GM12878 (cell line): ENCODE measurements at regions not wholly inside any gene's neighbourhood (a gene's known extent, or its start where the extent isn't known, plus 50 kb on each side); places are given as distances from the start of the nearest gene placed in this dataset.

Experiments
- ATAC-seq: fragments of 200-7000 bp; cut with Tn5 transposase; 3 replicates; pipeline ENCODE4 v1.9.1; 2020; ENCODE audit warnings: mild to moderate bottlenecking, moderate library complexity
- BruUV-seq: library from RNA; stranded (reverse); fragments of 400-500 nt; replicated peaks from 2 replicates; lab custom pipeline; 2021; lab: Mats Ljungman, UMichigan
- CTCF ChIA-PET: fragments of 300-600 bp; sonication (Branson Sonifier 250); formaldehyde crosslinking; extraction: SDS; loops from one replicate; lab custom pipeline; 2021; ENCODE audit warnings: inconsistent platforms; lab: Yijun Ruan, JAX
- POLR2A ChIA-PET: fragments of 350-600 bp; formaldehyde crosslinking; extraction: SDS; loops from one replicate; lab custom pipeline; 2021; ENCODE audit warnings: inconsistent platforms; lab: Charles Lee
- RAD21 ChIA-PET: fragments of 300-600 bp; sonication (Branson Sonifier 250); formaldehyde crosslinking; loops from one replicate; lab custom pipeline; 2023; ENCODE audit warnings: antibody characterized with exemption; ENCODE audit not compliant: unreplicated experiment; lab: Charles Lee
- SMC1A ChIA-PET: fragments of 300-600 bp; sonication (Branson Sonifier 250); formaldehyde crosslinking; loops from one replicate; lab custom pipeline; 2023; ENCODE audit not compliant: unreplicated experiment, uncharacterized antibody; lab: Charles Lee
- DNase-seq: peaks from one replicate; pipeline ENCODE4 v3.0.0-alpha.2; 2011; ENCODE audit warnings: low read depth, low spot score
- FAIRE-seq: peaks from 3 replicates; lab custom pipeline; 2011; peaks lifted over from hg19 to GRCh38; lab: Jason Lieb, UNC
- H2AFZ ChIP-seq: 2 replicates; pipeline ENCODE4 v1.6.0; 2011; ENCODE audit warnings: low read depth, low read length, control low read depth; ENCODE audit not compliant: control insufficient read depth
- H3K27ac ChIP-seq: 2 replicates; pipeline ENCODE4 v1.5.1; 2011; ENCODE audit warnings: control low read depth; ENCODE audit not compliant: control insufficient read depth, insufficient read depth
- H3K27me3 ChIP-seq, 2 experiments: replicated peaks in 1 of 2; 2 replicates each; pipeline versions ENCODE4 v1.6.0 to v1.6.1; 2011; ENCODE audit warnings: low read length in 1 of 2; ENCODE audit not compliant: control insufficient read depth in 2 of 2, insufficient read depth in 2 of 2
- H3K36me3 ChIP-seq, 2 experiments: 2 replicates each; pipeline ENCODE4 v1.5.1; 2011; ENCODE audit warnings: low read length in 1 of 2; ENCODE audit not compliant: control insufficient read depth in 2 of 2, insufficient read depth in 2 of 2
- H3K4me1 ChIP-seq: 2 replicates; pipeline ENCODE4 v1.6.1; 2011; ENCODE audit warnings: mild to moderate bottlenecking, low read length, moderate library complexity, mixed read lengths; ENCODE audit not compliant: control insufficient read depth, insufficient read depth
- H3K4me2 ChIP-seq: 2 replicates; pipeline ENCODE4 v1.6.0; 2011; ENCODE audit warnings: control low read depth; ENCODE audit not compliant: control insufficient read depth, insufficient read depth
- H3K4me3 ChIP-seq: fragments of 200-600 bp; sonication (generic); 2 replicates; pipeline ENCODE4 v1.5.1; 2016
- H3K79me2 ChIP-seq: 2 replicates; pipeline ENCODE4 v1.6.0; 2011; ENCODE audit warnings: low read length; ENCODE audit not compliant: control insufficient read depth, insufficient read depth
- H3K9ac ChIP-seq: 2 replicates; pipeline ENCODE4 v1.8.0; 2011; ENCODE audit warnings: low read length, control low read depth, mixed read lengths; ENCODE audit not compliant: control insufficient read depth, insufficient read depth
- H3K9me3 ChIP-seq: replicated peaks from 3 replicates; pipeline ENCODE4 v1.5.1; 2011; ENCODE audit warnings: mild to moderate bottlenecking, low read length; ENCODE audit not compliant: control insufficient read depth, insufficient read depth
- H4K20me1 ChIP-seq: 2 replicates; pipeline ENCODE4 v1.6.0; 2011; ENCODE audit not compliant: control insufficient read depth, insufficient read depth
- CEBPB ChIP-seq, 2 experiments: fragments of 150-350 bp in 1 of 2; IDR thresholded peaks; 2 replicates each; pipeline ENCODE4 v1.6.1; 2012 to 2014; ENCODE audit warnings: low read depth in 2 of 2, low read length in 2 of 2, borderline replicate concordance in 1 of 2, inconsistent platforms in 1 of 2
- EED ChIP-seq: sonication (generic); IDR thresholded peaks from 2 replicates; pipeline ENCODE4 v1.6.1; 2016; ENCODE audit warnings: antibody characterized with exemption, low read depth
- EZH2 ChIP-seq: IDR thresholded peaks from 2 replicates; pipeline ENCODE4 v1.6.1; 2012; ENCODE audit warnings: low read depth, mild to moderate bottlenecking, control low read depth, inconsistent platforms, low read length, borderline replicate concordance; ENCODE audit not compliant: control insufficient read depth
- JUND ChIP-seq: IDR thresholded peaks from 2 replicates; pipeline ENCODE4 v1.6.1; 2012; ENCODE audit warnings: low read depth, mild to moderate bottlenecking, low read length, improper control_type of control experiment, moderate library complexity
- KDM1A ChIP-seq: fragments of 200-600 bp; sonication (generic); IDR thresholded peaks from 2 replicates; pipeline ENCODE4 v1.6.1; 2016; ENCODE audit warnings: borderline replicate concordance
- MXI1 ChIP-seq: fragments of 150-350 bp; IDR thresholded peaks from 2 replicates; pipeline ENCODE4 v1.6.1; 2011; ENCODE audit warnings: low read depth, mild to moderate bottlenecking, inconsistent platforms, low read length, improper control_type of control experiment
- POU2F2 ChIP-seq: IDR thresholded peaks from 3 replicates; pipeline ENCODE4 v1.6.1; 2011; ENCODE audit warnings: low read depth, mild to moderate bottlenecking, low read length, borderline replicate concordance
- RUNX3 ChIP-seq: IDR thresholded peaks from 2 replicates; pipeline ENCODE4 v1.6.1; 2012; ENCODE audit warnings: low read length, inconsistent platforms
- SP1 ChIP-seq: IDR thresholded peaks from one replicate; pipeline ENCODE4 v1.6.1; 2011; ENCODE audit warnings: low read depth, low read length
- TAF1 ChIP-seq: IDR thresholded peaks from 2 replicates; pipeline ENCODE4 v1.6.1; 2011; ENCODE audit warnings: mild to moderate bottlenecking, low read depth, low read length, borderline replicate concordance
- TBL1XR1 ChIP-seq: IDR thresholded peaks from 2 replicates; pipeline ENCODE4 v1.6.1; 2012; ENCODE audit warnings: low read depth, low read length, improper control_type of control experiment
- TCF3 ChIP-seq: IDR thresholded peaks from 2 replicates; pipeline ENCODE4 v1.6.1; 2012; ENCODE audit warnings: low read depth, mild to moderate bottlenecking, low read length, borderline replicate concordance; ENCODE audit not compliant: insufficient read depth
- WGBS: methylation state at CpG from one replicate; pipeline ENCODE4 v1.1.6; 2016; ENCODE audit warnings: low lambda C conversion rate; ENCODE audit not compliant: insufficient replicate concordance, insufficient coverage; ENCODE audit errors: missing lambda C conversion rate; 5-methylcytosine and 5-hydroxymethylcytosine counted together
- in situ Hi-C: fragments of 300-500 bp; cut with MboI; formaldehyde crosslinking; loops from 9 replicates; pipeline ENCODE4 v1.14.3; 2018; ENCODE audit warnings: mixed read lengths
- intact Hi-C: fragments of 100-400 bp; cut with micrococcal nuclease; formaldehyde crosslinking; loops from one replicate; pipeline ENCODE4 v1.14.2; 2022; ENCODE audit not compliant: unreplicated experiment
- TF ChIP-seq, protein P1 (sequence below): IDR thresholded peaks from 2 replicates; pipeline ENCODE4 v1.6.1; 2012; ENCODE audit warnings: low read depth, low read length, improper control_type of control experiment
- TF ChIP-seq, protein P2 (sequence below): fragments of 450-650 bp; IDR thresholded peaks from 2 replicates; pipeline ENCODE4 v1.6.1; 2017; ENCODE audit warnings: mild to moderate bottlenecking
- TF ChIP-seq, protein P3 (sequence below): fragments of 450-650 bp; IDR thresholded peaks from 2 replicates; pipeline ENCODE4 v1.6.1; 2017; ENCODE audit warnings: antibody characterized with exemption, mild to moderate bottlenecking, moderate library complexity

DNA sequence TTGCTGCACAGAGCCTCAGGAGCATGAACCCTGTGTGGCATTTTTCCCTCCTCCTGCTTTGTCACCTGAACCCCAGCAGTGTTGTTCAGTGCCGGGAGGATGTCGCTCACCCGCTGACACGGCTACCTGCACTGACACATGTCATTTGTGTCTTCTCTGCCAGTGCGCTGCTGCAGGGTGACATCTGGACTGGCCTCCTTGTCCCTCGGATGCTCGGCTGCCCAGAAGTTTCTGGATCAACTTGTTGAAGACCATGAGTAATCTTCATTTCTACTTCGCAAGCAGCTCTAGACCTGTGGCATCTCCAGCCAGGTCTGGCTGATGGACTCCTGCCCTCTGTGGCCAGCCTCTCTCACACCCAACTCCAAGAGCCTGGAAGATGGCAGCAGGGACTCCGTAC lies 311.1 kb upstream of the C2CD4B start (continued):
- no peak for TF ChIP-seq EED
- no peak for TF ChIP-seq EZH2

DNA sequence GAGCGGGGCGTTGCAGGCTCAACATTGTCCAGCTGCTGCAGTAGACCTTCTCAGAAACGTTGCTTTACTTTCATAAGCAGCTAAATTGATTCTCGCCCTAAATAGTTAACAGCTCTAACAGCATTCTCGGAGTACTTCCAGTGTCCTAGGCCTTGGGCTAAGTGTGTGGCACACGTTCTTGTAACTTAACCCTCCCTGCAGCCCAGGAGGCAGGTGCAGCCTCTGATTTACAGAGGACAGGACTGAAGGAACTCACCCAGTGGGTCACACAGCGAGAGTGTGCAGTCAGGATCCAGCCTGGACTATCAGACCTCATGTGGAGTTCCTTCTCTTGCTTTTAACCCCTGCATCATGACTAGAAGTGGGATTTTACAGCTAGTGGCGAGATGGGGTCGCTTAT lies 312.8 kb upstream of the C2CD4B start:
- TF ChIP-seq SP1 (no peak), MXI1 (no peak), RUNX3 (no peak), TCF3 (no peak), KDM1A (no peak), TAF1 (no peak), TBL1XR1 (no peak), CEBPB (IDR thresholded peaks at IDR 0.05; ENCODE audit: borderline replicate concordance in 1 of 2, low read depth in 2 of 2, low read length in 2 of 2) (no peak), POU2F2 (no peak), JUND (no peak)
- TF ChIP-seq, protein P1, sequence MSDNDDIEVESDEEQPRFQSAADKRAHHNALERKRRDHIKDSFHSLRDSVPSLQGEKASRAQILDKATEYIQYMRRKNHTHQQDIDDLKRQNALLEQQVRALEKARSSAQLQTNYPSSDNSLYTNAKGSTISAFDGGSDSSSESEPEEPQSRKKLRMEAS = no peak
- TF ChIP-seq, protein P2, sequence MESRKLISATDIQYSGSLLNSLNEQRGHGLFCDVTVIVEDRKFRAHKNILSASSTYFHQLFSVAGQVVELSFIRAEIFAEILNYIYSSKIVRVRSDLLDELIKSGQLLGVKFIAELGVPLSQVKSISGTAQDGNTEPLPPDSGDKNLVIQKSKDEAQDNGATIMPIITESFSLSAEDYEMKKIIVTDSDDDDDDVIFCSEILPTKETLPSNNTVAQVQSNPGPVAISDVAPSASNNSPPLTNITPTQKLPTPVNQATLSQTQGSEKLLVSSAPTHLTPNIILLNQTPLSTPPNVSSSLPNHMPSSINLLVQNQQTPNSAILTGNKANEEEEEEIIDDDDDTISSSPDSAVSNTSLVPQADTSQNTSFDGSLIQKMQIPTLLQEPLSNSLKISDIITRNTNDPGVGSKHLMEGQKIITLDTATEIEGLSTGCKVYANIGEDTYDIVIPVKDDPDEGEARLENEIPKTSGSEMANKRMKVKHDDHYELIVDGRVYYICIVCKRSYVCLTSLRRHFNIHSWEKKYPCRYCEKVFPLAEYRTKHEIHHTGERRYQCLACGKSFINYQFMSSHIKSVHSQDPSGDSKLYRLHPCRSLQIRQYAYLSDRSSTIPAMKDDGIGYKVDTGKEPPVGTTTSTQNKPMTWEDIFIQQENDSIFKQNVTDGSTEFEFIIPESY = no peak
- TF ChIP-seq, protein P3, sequence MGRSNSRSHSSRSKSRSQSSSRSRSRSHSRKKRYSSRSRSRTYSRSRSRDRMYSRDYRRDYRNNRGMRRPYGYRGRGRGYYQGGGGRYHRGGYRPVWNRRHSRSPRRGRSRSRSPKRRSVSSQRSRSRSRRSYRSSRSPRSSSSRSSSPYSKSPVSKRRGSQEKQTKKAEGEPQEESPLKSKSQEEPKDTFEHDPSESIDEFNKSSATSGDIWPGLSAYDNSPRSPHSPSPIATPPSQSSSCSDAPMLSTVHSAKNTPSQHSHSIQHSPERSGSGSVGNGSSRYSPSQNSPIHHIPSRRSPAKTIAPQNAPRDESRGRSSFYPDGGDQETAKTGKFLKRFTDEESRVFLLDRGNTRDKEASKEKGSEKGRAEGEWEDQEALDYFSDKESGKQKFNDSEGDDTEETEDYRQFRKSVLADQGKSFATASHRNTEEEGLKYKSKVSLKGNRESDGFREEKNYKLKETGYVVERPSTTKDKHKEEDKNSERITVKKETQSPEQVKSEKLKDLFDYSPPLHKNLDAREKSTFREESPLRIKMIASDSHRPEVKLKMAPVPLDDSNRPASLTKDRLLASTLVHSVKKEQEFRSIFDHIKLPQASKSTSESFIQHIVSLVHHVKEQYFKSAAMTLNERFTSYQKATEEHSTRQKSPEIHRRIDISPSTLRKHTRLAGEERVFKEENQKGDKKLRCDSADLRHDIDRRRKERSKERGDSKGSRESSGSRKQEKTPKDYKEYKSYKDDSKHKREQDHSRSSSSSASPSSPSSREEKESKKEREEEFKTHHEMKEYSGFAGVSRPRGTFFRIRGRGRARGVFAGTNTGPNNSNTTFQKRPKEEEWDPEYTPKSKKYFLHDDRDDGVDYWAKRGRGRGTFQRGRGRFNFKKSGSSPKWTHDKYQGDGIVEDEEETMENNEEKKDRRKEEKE = no peak

More for the DNA sequence above, 312.8 kb upstream of the C2CD4B start:
- Histone ChIP-seq H3K27ac (no peak overlapping the region), H3K36me3 (no peaks in the 10 kb centered on the region), H3K9me3 (no peaks in the 10 kb centered on the region), H4K20me1 (no peaks in the 10 kb centered on the region), H3K4me1 (peaks cover 2% of the 10 kb centered on the region; the same call in 1 of the 2 replicates), H3K79me2 (no peaks in the 10 kb centered on the region), H3K27me3 (no peaks in the 10 kb centered on the region), H3K4me2 (no peak overlapping the region), H3K4me3 (no peak overlapping the region), H3K9ac (no peak overlapping the region), H2AFZ (no peak overlapping the region)
- in situ Hi-C loops (no loop called here), intact Hi-C loops (no loop called here)
- ATAC-seq (no peak), FAIRE-seq (no peak), DNase-seq (no peak)
- POLR2A ChIA-PET = no interaction called here
- SMC1A ChIA-PET = no interaction called here
- CTCF ChIA-PET = no interaction called here
- WGBS = 20% methylated on average over 7 of the region's 9 CpGs
- BruUV-seq = no TSS peak
- RAD21 ChIA-PET = no interaction called here
